Hepatocyte (in vitro differentiated cells): ENCODE measurements at regions not wholly inside any gene's neighbourhood (a gene's known extent, or its start where the extent isn't known, plus 50 kb on each side); places are given as distances from the start of the nearest gene placed in this dataset.

Source experiments
- DNase-seq: peaks from one replicate; pipeline ENCODE4 v3.0.0-alpha.2; 2016; ENCODE audit warnings: low spot score
- H2AFZ ChIP-seq: fragments of 200-600 bp; sonication (generic); 2 replicates; pipeline ENCODE4 v1.6.0; 2016; ENCODE audit warnings: antibody characterized with exemption, mild to moderate bottlenecking
- H3K27ac ChIP-seq: fragments of 200-600 bp; sonication (generic); 2 replicates; pipeline ENCODE4 v1.5.1; 2016; ENCODE audit warnings: mild to moderate bottlenecking
- H3K27me3 ChIP-seq: fragments of 200-600 bp; sonication (generic); 2 replicates; pipeline ENCODE4 v1.6.1; 2016
- H3K36me3 ChIP-seq: fragments of 200-600 bp; sonication (generic); replicated peaks from 2 replicates; pipeline ENCODE4 v1.5.1; 2016; ENCODE audit warnings: low read depth; ENCODE audit not compliant: insufficient read depth
- H3K4me1 ChIP-seq: fragments of 200-600 bp; sonication (generic); 2 replicates; pipeline ENCODE4 v1.5.1; 2016; ENCODE audit warnings: mild to moderate bottlenecking, moderate library complexity; ENCODE audit not compliant: insufficient read depth
- H3K4me2 ChIP-seq: fragments of 200-600 bp; sonication (generic); 2 replicates; pipeline ENCODE4 v1.6.0; 2016
- H3K4me3 ChIP-seq: fragments of 200-600 bp; sonication (generic); 2 replicates; pipeline ENCODE4 v1.5.1; 2016; ENCODE audit warnings: mild to moderate bottlenecking
- H3K79me2 ChIP-seq: fragments of 200-600 bp; sonication (generic); 2 replicates; pipeline ENCODE4 v1.6.0; 2017; ENCODE audit warnings: mild to moderate bottlenecking
- H3K9me2 ChIP-seq: fragments of 200-600 bp; sonication (generic); replicated peaks from 2 replicates; pipeline ENCODE4 v1.6.0; 2017; ENCODE audit warnings: mild to moderate bottlenecking; ENCODE audit not compliant: insufficient read depth
- H3K9me3 ChIP-seq: fragments of 200-600 bp; sonication (generic); 2 replicates; pipeline ENCODE4 v1.5.1; 2016; ENCODE audit warnings: low read depth, mild to moderate bottlenecking
- H4K20me1 ChIP-seq: fragments of 200-600 bp; sonication (generic); 2 replicates; pipeline ENCODE4 v1.6.0; 2016; ENCODE audit warnings: mild to moderate bottlenecking; ENCODE audit not compliant: insufficient read depth, poor library complexity, severe bottlenecking
- EZH2 ChIP-seq: fragments of 200-600 bp; sonication (generic); IDR thresholded peaks from 2 replicates; pipeline ENCODE4 v1.6.1; 2016; ENCODE audit warnings: antibody characterized with exemption, mild to moderate bottlenecking, borderline replicate concordance
- EZH2phosphoT487 ChIP-seq: fragments of 200-600 bp; sonication (generic); IDR thresholded peaks from one replicate; pipeline ENCODE4 v1.6.1; 2018; ENCODE audit warnings: antibody characterized with exemption, mild to moderate bottlenecking, low read depth, moderate library complexity; ENCODE audit not compliant: unreplicated experiment, severe bottlenecking
- WGBS: methylation state at CpG from one replicate; pipeline ENCODE4 v1.1.6; 2016; ENCODE audit warnings: low lambda C conversion rate; ENCODE audit errors: missing lambda C conversion rate; 5-methylcytosine and 5-hydroxymethylcytosine counted together
- TF ChIP-seq, protein P1 (sequence below): fragments of 200-600 bp; sonication (generic); IDR thresholded peaks from 2 replicates; pipeline ENCODE4 v1.5.1; 2016; ENCODE audit warnings: antibody characterized with exemption, mild to moderate bottlenecking; ENCODE audit not compliant: poor library complexity

DNA sequence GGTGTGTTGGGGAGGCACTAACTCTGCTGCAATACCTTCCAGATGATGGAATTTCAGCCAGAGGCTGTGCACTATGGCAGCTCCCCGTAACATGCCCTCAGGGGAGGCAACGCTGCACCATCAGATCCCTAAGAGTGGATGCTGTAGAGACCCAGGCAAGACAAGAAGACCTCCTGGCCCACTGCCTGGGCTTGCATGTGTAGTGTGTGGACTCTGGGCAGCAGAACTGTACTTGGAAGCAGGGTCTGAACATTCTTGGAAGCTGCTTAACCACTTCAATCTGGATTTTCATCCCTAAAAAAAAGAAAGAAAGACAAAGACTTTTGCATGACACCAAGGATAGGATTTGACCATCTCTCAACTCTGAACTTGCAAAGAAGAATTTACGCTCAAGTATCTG, 297.5 kb upstream of the NRP1 start:
- Histone ChIP-seq H2AFZ (no peak overlapping the region), H3K79me2 (no peaks in the 10 kb centered on the region), H3K4me3 (no peak overlapping the region), H3K27me3 (no peaks in the 10 kb centered on the region), H3K4me2 (no peak overlapping the region), H4K20me1 (no peaks in the 10 kb centered on the region), H3K36me3 (no peaks in the 10 kb centered on the region), H3K9me2 (no peaks in the 10 kb centered on the region), H3K9me3 (no peaks in the 10 kb centered on the region), H3K27ac (no peak overlapping the region), H3K4me1 (no peaks in the 10 kb centered on the region)
- no peak for DNase-seq
- WGBS, result 82% methylated on average over 3 of the region's 3 CpGs
- TF ChIP-seq EZH2, result no peak
- TF ChIP-seq, protein P1, sequence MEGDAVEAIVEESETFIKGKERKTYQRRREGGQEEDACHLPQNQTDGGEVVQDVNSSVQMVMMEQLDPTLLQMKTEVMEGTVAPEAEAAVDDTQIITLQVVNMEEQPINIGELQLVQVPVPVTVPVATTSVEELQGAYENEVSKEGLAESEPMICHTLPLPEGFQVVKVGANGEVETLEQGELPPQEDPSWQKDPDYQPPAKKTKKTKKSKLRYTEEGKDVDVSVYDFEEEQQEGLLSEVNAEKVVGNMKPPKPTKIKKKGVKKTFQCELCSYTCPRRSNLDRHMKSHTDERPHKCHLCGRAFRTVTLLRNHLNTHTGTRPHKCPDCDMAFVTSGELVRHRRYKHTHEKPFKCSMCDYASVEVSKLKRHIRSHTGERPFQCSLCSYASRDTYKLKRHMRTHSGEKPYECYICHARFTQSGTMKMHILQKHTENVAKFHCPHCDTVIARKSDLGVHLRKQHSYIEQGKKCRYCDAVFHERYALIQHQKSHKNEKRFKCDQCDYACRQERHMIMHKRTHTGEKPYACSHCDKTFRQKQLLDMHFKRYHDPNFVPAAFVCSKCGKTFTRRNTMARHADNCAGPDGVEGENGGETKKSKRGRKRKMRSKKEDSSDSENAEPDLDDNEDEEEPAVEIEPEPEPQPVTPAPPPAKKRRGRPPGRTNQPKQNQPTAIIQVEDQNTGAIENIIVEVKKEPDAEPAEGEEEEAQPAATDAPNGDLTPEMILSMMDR, result no peak
- TF ChIP-seq EZH2phosphoT487, result no peak

GRCh38 chr10:33630761-33631160, 296.3 kb upstream of the NRP1 start:
- no peak for TF ChIP-seq EZH2
- TF ChIP-seq, protein P1, result no peak
- TF ChIP-seq EZH2phosphoT487, result no peak
- Histone ChIP-seq H4K20me1 (no peaks in the 10 kb centered on the region), H3K4me1 (no peaks in the 10 kb centered on the region), H3K36me3 (no peaks in the 10 kb centered on the region), H2AFZ (no peak overlapping the region), H3K4me2 (no peak overlapping the region), H3K27ac (no peak overlapping the region), H3K9me2 (no peaks in the 10 kb centered on the region), H3K9me3 (no peaks in the 10 kb centered on the region), H3K27me3 (no peaks in the 10 kb centered on the region), H3K79me2 (no peaks in the 10 kb centered on the region), H3K4me3 (no peak overlapping the region)
- 100% methylated on average over 2 of the region's 2 CpGs for whole genome bisulfite sequencing
- no peak for DNase-seq

- DNase-seq, result no peak
- Histone ChIP-seq H3K4me1 (no peaks in the 10 kb centered on the region), H3K4me2 (no peak overlapping the region), H3K9me3 (no peaks in the 10 kb centered on the region), H3K9me2 (no peaks in the 10 kb centered on the region), H3K27ac (no peak overlapping the region), H3K4me3 (no peak overlapping the region), H4K20me1 (no peaks in the 10 kb centered on the region), H2AFZ (no peak overlapping the region), H3K27me3 (no peaks in the 10 kb centered on the region), H3K79me2 (no peaks in the 10 kb centered on the region), H3K36me3 (no peaks in the 10 kb centered on the region)
- 88% methylated on average over 5 of the region's 5 CpGs for WGBS
- TF ChIP-seq, protein P1, result no peak
- TF ChIP-seq EZH2 (no peak), EZH2phosphoT487 (no peak)
Observed at GRCh38 chr10:33627611-33628010, 293.1 kb upstream of the NRP1 start.

DNA sequence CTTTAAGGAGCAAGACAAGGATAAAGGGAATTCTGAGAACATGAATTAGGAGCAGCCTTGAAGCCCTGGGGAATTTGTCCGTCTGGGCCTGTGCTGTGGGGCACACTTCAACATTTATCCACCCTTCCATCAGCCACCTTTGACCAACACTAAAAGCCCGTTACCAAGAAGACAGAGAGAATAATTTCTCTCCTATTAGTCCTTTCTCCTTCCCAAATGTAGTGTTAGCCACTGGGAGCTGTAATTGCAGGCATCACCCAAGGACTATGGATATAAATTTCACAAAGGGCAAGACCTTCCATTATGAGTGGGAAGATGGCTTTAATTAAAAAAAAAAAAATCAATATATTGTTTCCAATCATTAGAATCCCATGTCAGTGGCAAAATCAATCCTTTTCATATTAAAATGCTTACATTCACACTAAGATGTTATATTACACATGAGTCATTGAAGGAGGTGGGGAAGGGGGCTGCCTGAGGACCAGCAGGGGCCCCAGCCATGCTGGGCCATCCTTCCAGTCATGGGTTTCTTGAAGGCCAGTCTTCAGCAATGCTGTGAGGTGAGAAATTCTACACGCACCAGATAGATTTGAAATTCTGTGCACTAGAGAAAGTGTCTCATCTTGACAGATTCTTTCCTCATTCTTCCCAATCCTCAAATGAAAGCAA, 292.5 kb upstream of the NRP1 start:
- TF ChIP-seq, protein P1, result no peak
- TF ChIP-seq EZH2, result no peak
- TF ChIP-seq EZH2phosphoT487, result no peak
- Histone ChIP-seq H3K79me2 (no peaks in the 10 kb centered on the region), H3K27ac (no peak overlapping the region), H3K36me3 (no peaks in the 10 kb centered on the region), H3K4me3 (no peak overlapping the region), H3K27me3 (no peaks in the 10 kb centered on the region), H3K9me2 (no peaks in the 10 kb centered on the region), H3K4me2 (no peak overlapping the region), H4K20me1 (no peaks in the 10 kb centered on the region), H3K4me1 (no peaks in the 10 kb centered on the region), H3K9me3 (no peaks in the 10 kb centered on the region), H2AFZ (no peak overlapping the region)
- WGBS, result 97% methylated on average over 3 of the region's 3 CpGs
- no peak for DNase-seq
